COR-L47 (cell line): ENCODE measurements at regions not wholly inside any gene's neighbourhood (a gene's known extent, or its start where the extent isn't known, plus 50 kb on each side); places are given as distances from the start of the nearest gene placed in this dataset.
A peak's percentile ranks its signal among the peaks of the same experiment; 100 is the strongest.
"Not testable (repeated sequence)": the region's sequence is repeated elsewhere in the genome, so short reads cannot be mapped to it uniquely, and the experiment has no call there.

Experiments
- DNase-seq: peaks from one replicate; lab custom pipeline; 2025; lab: John Stamatoyannopoulos, UW

- no peak for DNase-seq
Measured at GRCh38 chr22:27597703-27598444, 203.7 kb downstream of the MN1 start.

- no peak for DNase-seq
Measured at GRCh38 chr22:27598792-27599191, 202.8 kb downstream of the MN1 start.

GRCh38 chr22:27601195-27601594 is 200.4 kb downstream of the MN1 start:
- DNase-seq = no peak

GRCh38 chr22:27602390-27602789 is 199.2 kb downstream of the MN1 start:
- no peak for DNase-seq

- no peak for DNase-seq
Measured at GRCh38 chr22:27603111-27603799, 198.3 kb downstream of the MN1 start.

GRCh38 chr22:27603800-27604144 is 197.8 kb downstream of the MN1 start:
- no peak for DNase-seq

- no peak for DNase-seq
Measured at GRCh38 chr22:27605390-27605789, 196.2 kb downstream of the MN1 start.

GRCh38 chr22:27607750-27608149 is 193.8 kb downstream of the MN1 start:
- DNase-seq = not testable (repeated sequence)

- DNase-seq = no peak
Measured at GRCh38 chr22:27609451-27609888, 192.1 kb downstream of the MN1 start.

- DNase-seq = not testable (repeated sequence)
Measured at GRCh38 chr22:27610164-27610563, 191.4 kb downstream of the MN1 start.

- DNase-seq = no peak
Measured at GRCh38 chr22:27610863-27611786, 190.4 kb downstream of the MN1 start.

- DNase-seq = no peak
Measured at GRCh38 chr22:27612115-27612514, 189.4 kb downstream of the MN1 start.

- DNase-seq = no peak
Measured at GRCh38 chr22:27613099-27614005, 188.2 kb downstream of the MN1 start.

- no peak for DNase-seq
Measured at GRCh38 chr22:27614006-27614649, 187.4 kb downstream of the MN1 start.

- no peak for DNase-seq
Measured at GRCh38 chr22:27614650-27615007, 186.9 kb downstream of the MN1 start.

GRCh38 chr22:27615408-27615807 is 186.1 kb downstream of the MN1 start:
- no peak for DNase-seq

- DNase-seq = peak; percentile 19
Measured at GRCh38 chr22:27616033-27616432, 185.5 kb downstream of the MN1 start.

GRCh38 chr22:27617214-27617881 is 184.2 kb downstream of the MN1 start:
- peak; percentile 3 for DNase-seq

- DNase-seq = no peak
Measured at GRCh38 chr22:27620367-27621154, 181.0 kb downstream of the MN1 start.
